Testis (tissue), 2 donors: ENCODE measurements at regions not wholly inside any gene's neighbourhood (a gene's known extent, or its start where the extent isn't known, plus 50 kb on each side); places are given as distances from the start of the nearest gene placed in this dataset.

Experiments used
- CTCF ChIP-seq, 3 experiments: fragments of 450-650 bp in 2 of 3; fragments of 200-600 bp in 1 of 3; sonication (generic) in 1 of 3; IDR thresholded peaks; one replicate each; pipeline ENCODE4 v1.5.1; 2016 to 2019; ENCODE audit warnings: antibody characterized with exemption in 3 of 3, mild to moderate bottlenecking in 2 of 3, moderate library complexity in 1 of 3
- POLR2A ChIP-seq: fragments of 450-650 bp; IDR thresholded peaks from one replicate; pipeline ENCODE4 v1.6.1; 2017; ENCODE audit warnings: antibody characterized with exemption, mild to moderate bottlenecking, moderate library complexity

DNA sequence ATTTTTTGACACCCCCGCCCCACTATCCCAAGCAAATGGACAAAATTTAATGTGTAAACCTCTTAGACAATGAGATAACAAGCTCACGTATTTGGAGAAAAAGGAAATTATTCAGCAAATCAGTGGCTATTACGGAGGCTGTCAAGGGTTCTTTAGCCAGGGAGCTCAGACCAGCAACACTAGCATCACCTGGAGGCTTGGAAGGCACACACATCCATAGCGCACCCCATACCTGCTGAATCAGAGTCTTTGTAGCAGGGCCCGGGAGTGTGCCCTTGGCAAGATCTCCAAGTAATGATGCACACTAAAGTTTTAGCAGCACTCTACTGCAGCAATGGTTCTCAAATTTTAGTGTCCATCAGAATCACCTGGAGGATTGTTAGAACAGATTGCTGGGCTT lies 223.2 kb upstream of the BTBD3 start:
- no peak for TF ChIP-seq POLR2A
- TF ChIP-seq CTCF (IDR thresholded peaks at IDR 0.05), result no peak
